ENCODE measurements at regions not wholly inside any gene's neighbourhood (a gene's known extent, or its start where the extent isn't known, plus 50 kb on each side); places are given as distances from the start of the nearest gene placed in this dataset.
"Not testable (repeated sequence)": the region's sequence is repeated elsewhere in the genome, so short reads cannot be mapped to it uniquely, and the experiment has no call there.

- DNase-seq (ENCODE audit: low read depth in 4 of 4, low spot score in 3 of 4), result no peak
Observed at GRCh38 chr2:210730672-210731071, 174.3 kb downstream of the CPS1 start.

GRCh38 chr2:210746826-210747225 is 190.4 kb downstream of the CPS1 start:
- not testable (repeated sequence) for DNase-seq (ENCODE audit: low read depth in 4 of 4, low spot score in 3 of 4)

GRCh38 chr2:210752532-210752931 is 196.1 kb downstream of the CPS1 start:
- no peak for DNase-seq (ENCODE audit: low read depth in 4 of 4, low spot score in 3 of 4)

GRCh38 chr2:210753386-210753785 is 197.0 kb downstream of the CPS1 start:
- DNase-seq (ENCODE audit: low read depth in 4 of 4, low spot score in 3 of 4), result no peak

- no peak for DNase-seq (ENCODE audit: low read depth in 4 of 4, low spot score in 3 of 4)
Observed at GRCh38 chr2:210756855-210757254, 200.5 kb downstream of the CPS1 start.

DNA sequence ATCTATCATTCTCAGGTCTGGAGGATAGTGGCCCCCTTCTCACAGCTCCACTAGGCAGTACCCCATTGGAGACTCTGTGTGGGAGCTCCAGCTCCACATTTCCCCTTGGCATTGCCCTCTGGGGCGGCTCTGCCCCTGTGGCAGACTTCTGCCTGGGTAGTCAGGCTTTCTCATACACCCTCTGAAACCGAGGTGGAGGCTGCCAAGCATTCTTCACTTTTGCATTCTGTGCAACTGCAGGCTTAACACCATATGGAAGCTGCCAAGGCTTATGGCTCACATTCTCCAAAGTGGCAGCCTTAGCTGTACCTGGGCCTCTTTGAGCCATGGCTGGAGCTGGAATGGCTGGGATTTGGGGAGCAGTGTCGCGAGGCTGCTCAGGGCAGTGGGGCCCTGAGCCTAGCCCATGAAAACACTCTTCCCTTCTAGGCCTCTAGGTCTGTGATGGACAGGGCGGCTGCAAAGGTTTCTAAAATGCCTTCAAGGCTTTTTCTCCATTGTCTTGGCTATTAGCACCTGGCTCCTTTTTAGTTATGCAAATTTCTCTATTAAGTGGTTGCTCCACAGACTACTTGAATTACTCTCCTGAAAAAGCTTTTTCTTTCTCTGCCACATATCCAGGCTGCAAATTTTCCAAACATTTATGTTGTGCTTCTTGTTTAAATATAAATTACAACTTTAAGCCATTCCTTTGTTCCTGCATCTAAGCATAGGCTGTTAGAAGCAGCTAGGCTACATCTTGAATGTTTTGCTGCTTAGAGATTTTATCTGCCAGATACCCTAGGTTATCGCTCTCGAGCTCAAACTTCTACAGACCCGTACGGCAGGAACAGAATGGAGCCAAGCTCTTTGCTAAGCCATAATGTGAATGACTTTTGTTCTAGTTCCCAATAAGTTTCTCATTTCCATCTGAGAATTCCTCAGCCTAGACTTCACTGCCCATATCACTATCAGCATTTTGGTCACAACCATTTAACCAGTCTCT is 206.5 kb downstream of the CPS1 start:
- DNase-seq (ENCODE audit: low read depth in 4 of 4, low spot score in 3 of 4), result no peak

DNA sequence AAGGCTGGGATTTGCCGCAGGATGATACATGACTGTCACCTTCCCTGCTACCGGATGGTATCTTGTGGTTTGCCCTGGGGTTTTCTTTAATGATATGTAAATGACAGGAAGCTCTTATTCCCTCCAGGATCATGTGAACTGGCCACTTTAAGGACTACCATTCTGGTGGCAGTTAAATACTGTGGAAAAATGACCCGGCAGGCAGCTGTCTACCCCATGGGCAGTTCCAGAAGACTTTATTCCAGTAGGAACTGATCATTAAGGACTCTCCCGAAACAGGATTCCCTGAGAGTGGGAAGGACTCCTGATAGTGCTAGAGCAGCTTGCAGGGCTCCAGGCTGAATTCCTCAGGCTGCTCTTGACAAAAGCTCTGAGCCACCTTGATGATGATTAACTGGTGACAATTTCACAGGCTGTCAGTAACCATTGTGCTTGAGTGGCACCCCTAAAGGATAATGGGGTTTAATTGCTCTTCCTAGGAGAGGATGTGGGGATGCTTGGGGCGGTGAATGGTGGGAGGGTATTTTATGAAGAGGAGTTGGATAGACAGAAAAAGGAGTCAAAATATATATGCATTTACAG is 212.0 kb downstream of the CPS1 start:
- DNase-seq (ENCODE audit: low read depth in 4 of 4, low spot score in 3 of 4), result no peak

GRCh38 chr2:210776756-210777155 is 220.4 kb downstream of the CPS1 start:
- DNase-seq (ENCODE audit: low read depth in 4 of 4, low spot score in 3 of 4), result no peak

- DNase-seq (ENCODE audit: low read depth in 4 of 4, low spot score in 3 of 4), result no peak
Observed at GRCh38 chr2:210782222-210782621, 225.8 kb downstream of the CPS1 start.

- not testable (repeated sequence) for DNase-seq (ENCODE audit: low read depth in 4 of 4, low spot score in 3 of 4)
Observed at GRCh38 chr2:210787831-210788230, 231.4 kb downstream of the CPS1 start.

DNA sequence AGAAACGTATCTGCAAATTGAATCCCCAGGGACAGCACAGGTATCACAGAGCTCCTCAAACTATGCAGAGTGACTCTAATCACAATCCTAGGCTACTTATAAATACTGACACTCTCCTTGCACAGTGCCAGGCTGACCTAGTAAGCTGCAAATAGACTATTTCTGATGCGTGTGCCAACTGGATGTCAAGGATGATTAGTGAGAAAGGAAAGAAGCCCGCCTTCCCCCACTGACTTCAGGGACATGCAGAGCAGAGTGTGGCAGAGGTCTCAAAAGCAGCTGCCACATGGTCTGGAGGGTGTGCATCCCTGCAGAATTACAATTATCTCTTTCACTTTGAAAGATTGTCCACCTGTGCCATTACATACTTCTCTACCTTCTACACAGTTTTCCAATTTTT is 235.6 kb downstream of the CPS1 start:
- DNase-seq (ENCODE audit: low read depth in 4 of 4, low spot score in 3 of 4), result no peak

DNA sequence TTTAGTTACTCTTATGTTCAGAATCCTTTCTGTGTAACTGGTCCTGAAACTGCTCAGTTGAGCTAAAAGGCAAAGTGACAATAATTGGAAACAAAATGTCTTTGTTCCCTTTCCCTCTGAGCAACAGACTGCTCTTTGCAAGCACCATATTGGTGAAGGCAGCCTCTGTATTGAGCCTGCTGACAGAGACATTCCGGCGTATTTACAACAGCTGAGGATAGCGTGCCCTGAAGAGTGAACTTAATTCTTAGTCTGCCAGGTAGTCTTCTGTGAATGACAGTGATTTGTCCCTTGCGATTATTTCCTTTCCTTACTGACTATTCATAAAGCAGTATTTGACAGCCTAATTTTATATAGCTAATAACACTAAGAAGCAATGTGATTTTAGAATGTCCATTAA is 239.1 kb downstream of the CPS1 start:
- no peak for DNase-seq (ENCODE audit: low read depth in 4 of 4, low spot score in 3 of 4)

GRCh38 chr2:210798180-210798579 is 241.8 kb downstream of the CPS1 start:
- DNase-seq (ENCODE audit: low read depth in 4 of 4, low spot score in 3 of 4), result no peak

DNA sequence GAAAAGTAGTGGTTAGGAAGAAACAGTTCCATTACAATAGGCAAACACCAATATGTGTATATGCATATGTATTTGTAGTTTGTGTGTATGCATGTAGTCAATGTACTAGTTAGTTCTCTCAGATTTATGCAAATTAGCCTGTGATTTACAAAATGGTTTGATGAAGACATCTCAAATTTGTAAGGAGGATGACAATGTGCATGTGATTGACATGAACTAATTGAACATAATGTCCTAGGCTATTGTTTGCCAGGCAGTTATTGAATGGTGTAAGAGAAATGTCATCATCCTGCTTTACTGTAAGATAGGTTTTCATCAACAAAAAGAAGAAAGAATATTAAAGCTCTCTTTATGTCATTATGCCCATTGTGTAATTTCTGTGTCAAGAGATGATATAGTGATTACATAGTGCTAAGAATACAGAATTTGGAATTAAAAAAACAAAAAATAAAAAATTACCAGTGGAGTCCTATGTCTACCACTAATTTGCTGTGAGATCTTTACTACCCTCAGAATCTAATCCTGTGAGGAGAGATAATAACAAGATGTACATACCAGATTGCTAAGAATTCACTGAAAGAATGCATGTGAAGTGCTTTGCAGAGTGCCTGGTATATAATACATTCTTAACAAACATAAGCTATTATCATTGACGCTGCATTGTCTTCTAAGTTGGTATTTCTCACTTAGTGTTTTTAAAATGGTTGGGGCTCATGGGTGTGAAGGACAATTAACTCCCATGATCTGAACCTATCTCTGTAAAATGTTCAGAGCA is 258.0 kb downstream of the CPS1 start:
- no peak for DNase-seq (ENCODE audit: low read depth in 4 of 4, low spot score in 3 of 4)

- DNase-seq (ENCODE audit: low read depth in 4 of 4, low spot score in 3 of 4), result no peak
Observed at GRCh38 chr2:210816769-210817168, 260.4 kb downstream of the CPS1 start.

DNA sequence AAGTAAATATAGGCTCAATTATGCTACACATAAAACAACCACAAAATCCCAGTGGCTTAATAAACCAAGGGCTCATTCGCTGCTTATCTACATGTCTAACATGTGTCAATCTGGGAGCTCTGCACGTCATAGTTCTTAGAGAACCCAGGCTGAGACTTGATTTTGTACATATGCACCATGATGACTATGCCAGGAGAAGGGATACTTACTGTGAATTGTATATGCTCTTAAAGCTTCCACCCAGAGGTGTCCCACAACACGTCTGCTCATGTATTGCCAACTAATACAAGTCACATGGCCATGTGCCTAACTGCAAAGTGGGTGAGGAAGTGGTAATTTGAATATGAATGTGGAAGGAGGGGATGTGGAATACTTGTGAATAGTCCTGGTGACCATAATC is 262.1 kb downstream of the CPS1 start:
- DNase-seq (ENCODE audit: low read depth in 4 of 4, low spot score in 3 of 4), result no peak

DNA sequence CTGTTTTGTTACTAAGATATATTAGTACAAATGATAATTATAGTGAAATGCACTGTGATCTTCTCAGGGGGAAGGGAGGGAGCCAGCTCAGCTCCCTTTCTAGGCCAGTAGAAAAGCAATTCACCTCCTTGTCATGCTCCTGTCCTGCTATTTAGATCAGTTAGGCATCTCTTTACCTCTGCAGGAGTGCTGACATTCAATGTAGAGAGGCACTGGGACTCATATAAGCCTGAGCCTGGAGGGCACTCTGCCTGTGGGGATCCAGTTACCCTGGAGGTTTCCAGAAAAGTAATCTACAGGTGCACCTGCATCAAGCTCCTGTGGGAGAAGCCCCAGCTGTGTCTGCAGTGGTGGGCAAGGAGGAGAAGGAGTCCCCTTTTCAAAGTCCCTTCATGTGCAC is 277.0 kb downstream of the CPS1 start:
- no peak for DNase-seq (ENCODE audit: low read depth in 4 of 4, low spot score in 3 of 4)

GRCh38 chr2:210839034-210839433 is 282.6 kb downstream of the CPS1 start:
- no peak for DNase-seq (ENCODE audit: low read depth in 4 of 4, low spot score in 3 of 4)

DNA sequence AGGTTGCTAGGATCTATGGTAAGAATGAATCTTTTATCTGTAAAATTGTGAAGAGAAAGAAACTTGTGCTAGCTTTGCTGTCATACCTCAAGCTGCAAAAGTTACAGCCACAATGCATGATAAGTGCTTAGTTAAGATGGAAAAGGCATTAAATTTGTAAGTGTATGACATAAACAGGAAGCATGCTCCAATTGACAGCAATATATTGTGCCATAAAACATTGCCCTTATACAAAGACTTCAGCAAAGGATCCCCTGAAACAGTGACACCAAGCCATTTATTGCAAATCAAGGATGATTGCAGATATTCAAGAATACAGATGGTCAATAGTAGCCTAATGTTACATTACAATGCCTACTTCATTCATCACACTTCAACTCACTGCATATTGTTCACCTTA is 283.1 kb downstream of the CPS1 start:
- no peak for DNase-seq (ENCODE audit: low read depth in 4 of 4, low spot score in 3 of 4)

DNA sequence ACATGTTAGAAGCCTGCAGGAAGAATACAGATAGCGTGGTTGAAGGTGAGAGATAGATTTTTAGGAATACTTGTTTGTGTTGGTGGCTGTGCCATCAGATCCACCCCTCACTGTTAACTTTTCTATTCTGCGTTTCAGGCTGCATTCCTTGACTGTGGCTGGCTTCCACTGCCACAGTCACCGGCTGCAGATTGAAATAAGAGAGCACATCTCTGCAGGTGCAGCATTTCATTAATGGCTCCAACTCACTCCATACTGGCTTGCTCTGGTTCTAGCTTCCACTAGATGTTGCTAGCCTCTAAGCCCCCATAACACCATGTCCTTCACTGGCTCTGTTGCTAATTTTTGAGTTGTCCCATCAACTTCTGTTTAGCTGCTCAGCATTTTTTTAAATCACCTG is 286.5 kb downstream of the CPS1 start:
- DNase-seq (ENCODE audit: low read depth in 4 of 4, low spot score in 3 of 4), result no peak

DNA sequence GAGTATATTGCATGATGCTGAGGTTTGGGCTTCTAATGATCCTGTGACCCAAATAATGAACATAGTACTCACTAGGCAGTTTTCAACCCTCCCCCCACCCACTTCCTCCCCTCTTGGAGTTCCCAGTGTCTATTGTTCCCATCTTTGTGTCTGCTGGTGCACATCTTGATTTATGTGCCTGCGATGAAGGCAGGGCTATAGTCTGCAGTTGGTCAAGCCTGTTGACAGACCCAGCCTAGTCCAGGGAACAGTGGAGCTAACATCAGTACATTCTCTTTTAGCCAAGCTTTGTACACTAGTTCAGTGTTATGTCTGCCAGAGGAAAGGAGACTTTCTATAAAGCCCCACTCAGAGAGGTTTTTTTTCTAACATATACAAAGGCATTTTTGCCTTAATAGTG is 287.6 kb downstream of the CPS1 start:
- no peak for DNase-seq (ENCODE audit: low read depth in 4 of 4, low spot score in 3 of 4)

Measured in left renal pelvis (tissue), 4 donors.